ENCODE measurements at regions not wholly inside any gene's neighbourhood (a gene's known extent, or its start where the extent isn't known, plus 50 kb on each side); places are given as distances from the start of the nearest gene placed in this dataset.

DNA sequence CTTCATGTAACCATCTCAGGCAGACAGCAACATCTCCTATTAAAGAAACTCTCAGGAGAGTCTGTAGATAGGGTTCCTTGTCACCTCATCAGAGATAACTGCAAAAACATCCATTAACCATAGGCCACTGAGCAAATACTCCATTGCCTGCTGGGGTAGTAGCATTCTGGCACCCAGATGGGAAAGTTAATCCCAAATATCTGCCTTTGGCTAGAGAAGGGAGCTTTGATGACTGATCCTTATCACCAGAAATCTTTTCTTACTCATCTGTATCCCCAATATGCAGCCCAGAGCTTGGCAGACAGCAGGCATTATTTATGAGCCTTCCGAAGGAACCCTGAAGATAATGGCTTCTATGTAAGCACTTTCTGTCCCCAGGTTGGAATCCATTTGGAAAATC is 173.1 kb downstream of the MFSD1 start:
- no peak for DNase-seq

- DNase-seq, result no peak
These were observed 175.1 kb downstream of the MFSD1 start for GRCh38 chr3:158976966-158977365.

- DNase-seq, result no peak
These were observed 175.6 kb downstream of the MFSD1 start for GRCh38 chr3:158977497-158977896.

GRCh38 chr3:158983216-158984099 is 181.6 kb downstream of the MFSD1 start:
- DNase-seq, result no peak

GRCh38 chr3:158991146-158991705 is 189.4 kb downstream of the MFSD1 start:
- DNase-seq, result no peak

DNA sequence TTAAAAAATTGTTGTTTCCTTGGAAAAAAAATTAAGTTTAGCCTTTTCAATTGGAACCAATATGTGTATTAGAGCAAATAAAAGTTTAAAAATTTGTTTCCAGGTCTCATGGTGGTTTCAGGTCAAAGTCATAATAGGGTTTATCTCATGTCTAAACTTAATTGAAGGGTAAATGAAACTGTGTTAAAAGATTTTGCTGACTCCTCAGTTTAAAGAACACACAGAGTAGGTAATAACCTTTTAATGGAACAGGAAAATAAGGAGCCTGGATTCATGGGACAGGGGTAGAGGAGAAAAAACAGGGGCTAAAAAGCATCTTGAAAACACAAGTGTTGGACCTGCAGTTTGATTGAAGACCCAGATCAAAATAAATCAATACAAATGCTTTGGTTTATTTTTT is 190.6 kb downstream of the MFSD1 start:
- DNase-seq, result no peak

GRCh38 chr3:158994386-158994785 is 192.5 kb downstream of the MFSD1 start:
- DNase-seq, result no peak

DNA sequence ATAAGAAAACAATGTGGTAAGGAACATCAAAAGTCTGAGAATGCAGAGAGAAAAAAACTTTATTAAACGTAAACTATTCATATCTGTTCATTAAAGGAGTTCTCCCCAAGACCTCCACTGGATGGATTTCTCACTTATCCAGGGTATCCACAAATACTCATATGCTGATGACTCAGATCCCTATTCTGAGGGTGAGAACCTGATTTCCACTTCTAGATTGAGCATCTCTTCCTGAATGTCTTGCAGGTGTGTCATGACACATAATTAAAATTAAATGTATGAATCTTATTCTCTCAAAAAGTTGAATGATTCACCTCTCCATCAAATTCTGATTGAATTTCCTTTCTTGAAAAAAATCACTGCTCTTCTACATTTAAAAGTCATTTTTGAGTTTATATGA is 199.9 kb downstream of the MFSD1 start:
- DNase-seq, result no peak

GRCh38 chr3:159005137-159005536 is 203.3 kb downstream of the MFSD1 start:
- DNase-seq, result no peak

- no peak for DNase-seq
These were observed 205.5 kb downstream of the MFSD1 start for GRCh38 chr3:159007331-159007730.

GRCh38 chr3:159008401-159008800 is 206.5 kb downstream of the MFSD1 start:
- no peak for DNase-seq

DNA sequence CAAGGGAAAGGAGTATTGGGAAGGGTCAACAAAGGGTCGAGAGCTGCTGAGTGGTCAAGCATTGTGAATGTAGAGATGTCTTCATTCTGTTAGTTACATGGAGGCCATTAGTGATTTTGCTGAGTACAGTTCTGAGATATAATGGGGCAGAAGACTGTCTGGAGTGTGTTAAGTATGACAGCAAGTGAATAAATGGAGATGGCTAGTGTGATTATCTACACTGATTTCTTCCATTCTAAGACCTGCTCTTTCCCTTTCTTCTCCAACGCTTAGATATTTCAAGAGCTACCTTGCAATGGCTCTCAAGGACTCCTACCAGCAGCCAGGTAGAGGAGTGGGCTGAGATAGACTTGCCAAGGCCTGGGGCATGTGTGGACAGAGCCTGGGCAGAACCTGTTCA is 216.5 kb downstream of the MFSD1 start:
- DNase-seq, result no peak

DNA sequence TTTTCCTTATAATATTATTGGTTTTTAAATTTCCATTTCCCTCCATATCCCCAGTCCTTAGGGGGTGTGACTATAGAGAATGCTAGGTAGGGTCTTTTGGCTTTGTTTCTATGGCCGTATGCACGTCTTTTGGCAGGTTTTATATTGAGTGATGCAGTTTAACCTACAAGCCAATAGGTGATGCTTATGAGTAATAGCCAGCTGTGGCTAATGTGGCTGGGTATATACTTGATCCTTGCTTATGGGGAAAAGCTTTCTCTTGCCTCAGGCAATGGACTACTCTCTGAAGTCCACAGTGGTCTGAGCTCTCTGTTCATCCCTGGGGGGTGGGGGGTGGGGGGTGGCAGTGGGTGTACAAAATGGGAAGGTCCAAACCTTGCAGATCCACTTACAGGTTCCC is 223.9 kb downstream of the MFSD1 start:
- DNase-seq, result no peak

DNA sequence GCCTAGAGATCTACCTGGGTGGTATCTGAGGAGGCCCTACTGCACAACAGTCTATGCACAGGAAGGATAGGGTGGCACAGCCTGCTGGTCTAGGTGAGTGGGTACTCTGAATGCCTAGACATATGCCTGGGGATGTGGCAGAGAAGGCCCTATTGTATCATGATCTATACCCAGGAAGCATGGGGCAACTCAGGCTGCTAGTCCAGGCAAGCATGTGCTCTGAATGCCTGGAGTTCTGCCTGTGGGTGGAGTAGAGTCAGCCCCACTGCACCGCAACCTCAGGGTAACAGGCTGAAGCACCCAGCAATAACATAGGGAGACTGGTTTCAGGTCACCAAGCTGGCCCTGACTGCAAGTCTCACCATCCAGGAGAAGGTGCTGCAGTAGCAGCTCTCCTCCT is 224.7 kb downstream of the MFSD1 start:
- no peak for DNase-seq

- no peak for DNase-seq
These were observed 226.9 kb downstream of the MFSD1 start for GRCh38 chr3:159028706-159029105.

DNA sequence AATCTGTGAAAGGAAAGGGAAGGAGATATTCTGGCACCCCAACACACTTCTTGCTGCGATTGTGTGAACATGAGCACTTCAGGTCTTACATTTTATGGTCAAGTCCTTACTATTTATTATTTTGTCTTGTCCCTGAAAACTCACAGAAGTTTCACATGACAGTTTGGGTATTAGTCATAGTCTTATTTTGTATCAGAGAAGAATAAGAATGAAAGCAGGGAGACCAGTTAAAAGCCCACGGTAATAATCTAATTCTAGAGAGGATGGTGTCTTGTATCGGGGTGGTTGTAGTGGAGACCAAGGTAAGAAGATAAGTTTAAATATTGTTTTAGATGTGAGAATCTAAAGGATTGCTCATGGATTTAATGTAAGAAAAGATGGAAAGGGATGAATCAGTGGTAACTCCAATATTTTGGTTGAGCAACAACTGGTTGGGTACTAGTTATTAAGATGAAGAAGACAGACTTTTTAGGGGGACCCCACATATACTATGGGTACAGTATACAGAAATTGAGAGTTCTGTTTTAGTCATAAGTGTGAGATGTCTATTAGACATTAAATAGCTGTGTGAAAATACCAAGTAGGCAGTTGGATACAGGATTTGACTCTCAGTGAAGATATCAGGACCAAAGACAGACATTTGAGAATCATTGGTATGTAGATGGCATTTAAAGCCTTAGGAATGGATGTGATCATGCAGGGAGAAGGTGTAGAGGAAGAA is 227.6 kb downstream of the MFSD1 start:
- DNase-seq, result no peak

DNA sequence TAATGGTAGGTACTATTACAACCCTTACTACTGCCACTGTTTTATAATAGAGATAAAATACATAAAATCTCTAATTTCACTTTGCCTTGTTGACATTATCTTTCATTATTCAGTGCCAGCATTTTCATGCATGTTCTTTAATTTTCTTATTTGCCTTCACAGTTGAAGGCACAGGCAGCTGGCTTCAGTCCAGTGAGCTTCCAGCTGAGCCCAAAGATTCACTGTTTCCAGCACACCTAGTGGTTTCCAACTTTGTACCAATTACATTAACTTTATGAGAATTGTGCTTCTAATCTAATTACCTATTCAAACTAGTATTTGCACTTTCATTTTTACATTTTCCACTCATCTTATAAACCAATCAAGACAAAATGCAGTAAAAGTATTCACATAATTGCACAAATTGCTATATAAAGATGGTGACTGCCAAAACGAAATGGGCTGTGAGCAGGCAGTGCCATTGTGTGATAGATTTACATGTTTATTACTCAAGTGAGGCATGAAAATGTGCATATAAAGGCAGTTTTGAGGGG is 228.3 kb downstream of the MFSD1 start:
- DNase-seq, result no peak

GRCh38 chr3:159030886-159031679 is 229.2 kb downstream of the MFSD1 start:
- no peak for DNase-seq

GRCh38 chr3:159032311-159032710 is 230.5 kb downstream of the MFSD1 start:
- DNase-seq, result no peak

DNA sequence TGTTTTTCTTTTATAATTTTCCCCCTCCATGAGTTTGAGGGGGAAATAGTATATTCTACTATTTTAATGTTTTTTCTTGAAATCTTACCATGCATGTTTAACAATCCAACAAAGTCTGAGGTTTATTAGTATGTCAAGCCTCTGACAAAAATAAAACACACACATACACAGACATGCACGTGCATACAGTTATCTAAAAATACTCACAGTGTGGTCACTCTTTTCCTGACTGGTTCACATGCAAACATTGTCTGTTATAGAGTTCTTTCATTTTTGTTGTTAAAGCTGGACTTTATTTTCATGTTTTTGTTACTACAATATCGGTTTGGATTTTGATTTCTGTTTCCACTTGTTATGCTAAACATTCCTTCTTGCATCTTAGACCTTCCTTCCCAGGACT is 236.6 kb downstream of the MFSD1 start:
- no peak for DNase-seq

GRCh38 chr3:159039286-159039685 is 237.4 kb downstream of the MFSD1 start:
- DNase-seq, result no peak

DNA sequence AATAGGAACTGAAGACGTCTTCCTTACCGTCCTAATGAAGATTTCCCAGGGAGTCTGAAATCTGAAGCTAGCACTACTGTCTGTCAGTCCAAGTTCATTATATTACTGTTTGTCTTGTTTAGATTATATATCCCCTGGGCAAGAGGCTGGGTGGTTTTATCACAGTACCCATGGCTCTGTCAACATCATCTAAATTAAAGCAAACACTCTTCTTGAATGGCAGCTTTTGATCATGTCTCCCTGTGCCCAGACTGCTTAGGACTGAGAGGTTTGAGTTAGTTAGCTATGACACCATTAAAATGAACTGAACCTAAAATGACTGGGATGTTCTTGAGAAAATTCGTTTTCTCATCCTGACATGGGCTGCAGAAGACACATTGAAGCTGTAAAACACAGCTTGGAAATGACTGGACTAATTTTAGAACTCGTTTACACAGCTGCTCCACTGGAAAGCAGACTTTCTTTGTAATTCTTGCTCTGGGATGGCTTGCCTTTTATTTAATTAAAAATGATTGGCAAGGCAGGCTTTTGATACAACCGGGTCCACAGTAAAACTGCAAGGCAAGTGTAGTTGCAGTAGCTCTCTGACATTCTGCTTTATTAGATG is 243.5 kb downstream of the MFSD1 start:
- no peak for DNase-seq

Data from stimulated activated CD4-positive, alpha-beta T cell treated with anti-CD3 and anti-CD28 coated beads, Interleukin-12 subunit alpha, Interleukin-12 subunit beta, amount 100 ng/mL, for 4 hours (primary cell).